CD4-positive, alpha-beta T cell (primary cell): ENCODE measurements at regions not wholly inside any gene's neighbourhood (a gene's known extent, or its start where the extent isn't known, plus 50 kb on each side); places are given as distances from the start of the nearest gene placed in this dataset.

Experiments
- ATAC-seq: fragments of 200-7000 bp; cut with Tn5 transposase; one replicate; pipeline ENCODE4 v1.10.0; 2022; ENCODE audit warnings: mild to moderate bottlenecking; ENCODE audit not compliant: poor library complexity
- CTCF ChIA-PET: fragments of 350-600 bp; sonication (Branson Sonifier 250); formaldehyde crosslinking; loops from one replicate; lab custom pipeline; 2021; ENCODE audit warnings: antibody characterized with exemption, inconsistent platforms; lab: Charles Lee
- POLR2A ChIA-PET: fragments of 350-600 bp; sonication (Branson Sonifier 250); formaldehyde crosslinking; loops from one replicate; lab custom pipeline; 2021; ENCODE audit warnings: antibody characterized with exemption, inconsistent platforms; lab: Charles Lee
- DNase-seq, 14 experiments: peaks; one replicate each; pipeline ENCODE4 v3.0.0-alpha.2; 2013 to 2020; ENCODE audit warnings: mixed read lengths in 2 of 14
- H3K27ac ChIP-seq, 2 donors: one replicate each; pipeline versions ENCODE4 v1.5.1 to v1.7.0; 2013; ENCODE audit warnings: low read length in 2 of 2, low read depth in 1 of 2, mild to moderate bottlenecking in 1 of 2
- H3K27me3 ChIP-seq, 2 experiments: 1 replicate in 1 of 2; 2 replicates in 1 of 2; pipeline versions ENCODE4 v1.6.1 to v1.7.0; 2013; ENCODE audit warnings: low read length in 2 of 2, control low read depth in 1 of 2, mild to moderate bottlenecking in 1 of 2, moderate library complexity in 1 of 2; ENCODE audit not compliant: insufficient read depth in 2 of 2, control insufficient read depth in 1 of 2
- H3K36me3 ChIP-seq: one replicate; pipeline ENCODE4 v1.6.1; 2013; ENCODE audit warnings: low read length, control low read depth; ENCODE audit not compliant: insufficient read depth
- H3K4me1 ChIP-seq: one replicate; pipeline ENCODE4 v1.6.1; 2013; ENCODE audit warnings: low read length, control low read depth; ENCODE audit not compliant: insufficient read depth
- H3K4me3 ChIP-seq: one replicate; pipeline ENCODE4 v1.5.1; 2013; ENCODE audit warnings: mild to moderate bottlenecking, low read length, moderate library complexity
- H3K9me3 ChIP-seq, 2 experiments: 1 replicate in 1 of 2; 2 replicates in 1 of 2; pipeline versions ENCODE4 v1.6.1 to v1.7.0; 2013; ENCODE audit warnings: low read length in 2 of 2, mild to moderate bottlenecking in 2 of 2, control low read depth in 1 of 2, moderate library complexity in 1 of 2; ENCODE audit not compliant: control insufficient read depth in 1 of 2, insufficient read depth in 1 of 2
- H3K27ac Mint-ChIP-seq: one replicate; pipeline ENCODE4 v1.8.0; 2020; ENCODE audit warnings: mixed read lengths
- H3K27me3 Mint-ChIP-seq: one replicate; pipeline ENCODE4 v1.8.0; 2021; ENCODE audit warnings: mixed read lengths
- H3K36me3 Mint-ChIP-seq: one replicate; pipeline ENCODE4 v1.8.0; 2021; ENCODE audit warnings: low read depth, mixed read lengths
- H3K4me1 Mint-ChIP-seq: one replicate; pipeline ENCODE4 v1.8.0; 2021; ENCODE audit warnings: low read depth, mixed read lengths
- H3K4me3 Mint-ChIP-seq: one replicate; pipeline ENCODE4 v1.8.0; 2020; ENCODE audit warnings: mild to moderate bottlenecking, mixed read lengths
- H3K9me3 Mint-ChIP-seq: one replicate; pipeline ENCODE4 v1.8.0; 2020; ENCODE audit warnings: mixed read lengths
- CTCF ChIP-seq: fragments of 200-600 bp; IDR thresholded peaks from one replicate; pipeline ENCODE4 v1.8.0; 2022; ENCODE audit warnings: antibody characterized with exemption, mild to moderate bottlenecking
- intact Hi-C, 2 experiments: fragments of 100-400 bp; cut with DNase I in 1 of 2; cut with micrococcal nuclease in 1 of 2; formaldehyde crosslinking; loops; one replicate each; pipeline versions ENCODE4 v1.15.1 to v1.9.0; 2023 to 2025; cut with DNase I, micrococcal nuclease

- no peak overlapping the region for H3K27ac ChIP-seq
- H3K4me1 ChIP-seq: peaks cover 11% of the 10 kb centered on the region
- ChIA-PET POLR2A (no interaction called here), CTCF (interaction anchor here (1.2 to 1.3 kb wide), 2 partner anchors 9 to 20 kb away, joined by 3 read pairs; no protein-coding TSS in a partner anchor)
- Mint-ChIP-seq H3K9me3 (no peaks in the 10 kb centered on the region), H3K4me1 (peaks cover under 1% of the 10 kb centered on the region), H3K27me3 (no peaks in the 10 kb centered on the region), H3K36me3 (no peaks in the 10 kb centered on the region), H3K27ac (no peak overlapping the region), H3K4me3 (no peak overlapping the region)
- intact Hi-C loops: no loop called here
- H3K36me3 ChIP-seq: no peaks in the 10 kb centered on the region
- H3K27me3 ChIP-seq: no peaks in the 10 kb centered on the region
- no peak for TF ChIP-seq CTCF
- no peak overlapping the region for H3K4me3 ChIP-seq
- DNase-seq (no peak), ATAC-seq (no peak)
- no peaks in the 10 kb centered on the region for H3K9me3 ChIP-seq
These were observed 113.6 kb upstream of the PLEKHG1 start for GRCh38 chr6:150486048-150486447.

GRCh38 chr6:150490586-150490985 is 109.1 kb upstream of the PLEKHG1 start:
- Mint-ChIP-seq H3K36me3 (no peaks in the 10 kb centered on the region), H3K4me1 (peaks cover 8% of the 10 kb centered on the region), H3K9me3 (peaks cover 4% of the 10 kb centered on the region), H3K27me3 (no peaks in the 10 kb centered on the region), H3K27ac (no peak overlapping the region), H3K4me3 (no peak overlapping the region)
- TF ChIP-seq CTCF: no peak
- Histone ChIP-seq H3K4me1 (peaks cover 24% of the 10 kb centered on the region), H3K9me3 (peaks cover 0 to 6% of the 10 kb centered on the region in 2 experiments), H3K27me3 (no peaks in the 10 kb centered on the region), H3K4me3 (no peak overlapping the region), H3K27ac (no peak overlapping the region), H3K36me3 (no peaks in the 10 kb centered on the region)
- ATAC-seq: no peak
- DNase-seq: no peak
- intact Hi-C loops: no loop called here
- POLR2A ChIA-PET: no interaction called here
- CTCF ChIA-PET: interaction anchor here (0.5 kb wide), 1 partner anchor 334 kb away, joined by 3 read pairs; no protein-coding TSS in a partner anchor

- H3K4me1 ChIP-seq: peaks cover 24% of the 10 kb centered on the region
- no peaks in the 10 kb centered on the region for H3K27me3 ChIP-seq
- DNase-seq (peak in 3 of 14 experiments; percentile 56 to 67 (median 63)), ATAC-seq (peak; percentile 54)
- Mint-ChIP-seq H3K27ac (no peak overlapping the region), H3K9me3 (peaks cover 4% of the 10 kb centered on the region), H3K4me1 (peaks cover 8% of the 10 kb centered on the region), H3K4me3 (no peak overlapping the region), H3K36me3 (no peaks in the 10 kb centered on the region), H3K27me3 (no peaks in the 10 kb centered on the region)
- ChIA-PET POLR2A (interaction anchor here (0.9 kb wide), 1 partner anchor 31 kb away, joined by 3 read pairs; no protein-coding TSS in a partner anchor), CTCF (no interaction called here)
- intact Hi-C loops: no loop called here
- TF ChIP-seq CTCF: no peak
- H3K27ac ChIP-seq: no peak overlapping the region
- H3K4me3 ChIP-seq: no peak overlapping the region
- H3K9me3 ChIP-seq: peaks cover 0 to 6% of the 10 kb centered on the region in 2 experiments
- H3K36me3 ChIP-seq: no peaks in the 10 kb centered on the region
These were observed 108.4 kb upstream of the PLEKHG1 start for GRCh38 chr6:150491131-150491810.
